Osteoblast (primary cell): ENCODE measurements at regions not wholly inside any gene's neighbourhood (a gene's known extent, or its start where the extent isn't known, plus 50 kb on each side); places are given as distances from the start of the nearest gene placed in this dataset.

Experiments used
- DNase-seq: peaks from one replicate; pipeline ENCODE4 v3.0.0; 2011; ENCODE audit warnings: low spot score, mixed read lengths; ENCODE audit not compliant: insufficient read length; ENCODE audit errors: missing footprints
- H2AFZ ChIP-seq: 2 replicates; pipeline ENCODE4 v1.6.0; 2011; ENCODE audit warnings: mild to moderate bottlenecking, low read length
- H3K27ac ChIP-seq: 2 replicates; pipeline ENCODE4 v1.5.1; 2011; ENCODE audit warnings: mild to moderate bottlenecking, low read depth, low read length, moderate library complexity
- H3K27me3 ChIP-seq: 2 replicates; pipeline ENCODE4 v1.6.0; 2012; ENCODE audit warnings: mild to moderate bottlenecking, control low read depth, inconsistent platforms, low read length, moderate library complexity; ENCODE audit not compliant: insufficient read depth
- H3K36me3 ChIP-seq: 2 replicates; pipeline ENCODE4 v1.5.1; 2011; ENCODE audit warnings: mild to moderate bottlenecking, low read length, control low read depth, moderate library complexity; ENCODE audit not compliant: insufficient read depth
- H3K4me1 ChIP-seq: 2 replicates; pipeline ENCODE4 v1.5.1; 2011; ENCODE audit warnings: mild to moderate bottlenecking, low read length, control low read depth, moderate library complexity; ENCODE audit not compliant: insufficient read depth
- H3K4me2 ChIP-seq: 2 replicates; pipeline ENCODE4 v1.6.0; 2011; ENCODE audit warnings: mild to moderate bottlenecking, low read length; ENCODE audit not compliant: insufficient read depth
- H3K4me3 ChIP-seq: fragments of 200-600 bp; sonication (generic); 3 replicates; pipeline ENCODE4 v1.5.1; 2012; ENCODE audit warnings: mild to moderate bottlenecking, low read length, inconsistent platforms; ENCODE audit not compliant: insufficient read depth
- H3K79me2 ChIP-seq: 2 replicates; pipeline ENCODE4 v1.6.0; 2012; ENCODE audit warnings: mild to moderate bottlenecking, low read length, control low read depth, inconsistent platforms; ENCODE audit not compliant: insufficient read depth
- H3K9me3 ChIP-seq: 2 replicates; pipeline ENCODE4 v1.5.1; 2011; ENCODE audit warnings: low read depth, low read length, control low read depth
- H4K20me1 ChIP-seq: 2 replicates; pipeline ENCODE4 v1.6.0; 2012; ENCODE audit warnings: mild to moderate bottlenecking, low read length, control low read depth; ENCODE audit not compliant: insufficient read depth
- CTCF ChIP-seq: IDR thresholded peaks from 2 replicates; pipeline ENCODE4 v1.5.1; 2011; ENCODE audit warnings: mild to moderate bottlenecking, low read depth, low read length, moderate library complexity; ENCODE audit errors: extremely low read depth

- Histone ChIP-seq H3K4me3 (no peak overlapping the region), H3K79me2 (no peaks in the 10 kb centered on the region), H3K27me3 (no peaks in the 10 kb centered on the region), H4K20me1 (no peaks in the 10 kb centered on the region), H3K27ac (no peak overlapping the region), H3K4me1 (peaks cover 7% of the 10 kb centered on the region), H3K4me2 (no peak overlapping the region), H3K36me3 (no peaks in the 10 kb centered on the region), H2AFZ (no peak overlapping the region), H3K9me3 (no peaks in the 10 kb centered on the region)
- TF ChIP-seq CTCF = no peak
- DNase-seq = no peak
Observed at GRCh38 chr12:25780771-25781170, 177.7 kb upstream of the RASSF8 start.

GRCh38 chr12:25781232-25781631, 177.2 kb upstream of the RASSF8 start:
- no peaks in the 10 kb centered on the region for H3K79me2 ChIP-seq
- H2AFZ ChIP-seq = no peak overlapping the region
- peaks cover 3% of the 10 kb centered on the region for H3K4me1 ChIP-seq
- no peaks in the 10 kb centered on the region for H3K36me3 ChIP-seq
- no peak overlapping the region for H3K4me3 ChIP-seq
- H4K20me1 ChIP-seq = no peaks in the 10 kb centered on the region
- H3K27ac ChIP-seq = no peak overlapping the region
- DNase-seq = no peak
- TF ChIP-seq CTCF = no peak
- H3K27me3 ChIP-seq = no peaks in the 10 kb centered on the region
- H3K4me2 ChIP-seq = no peak overlapping the region
- no peaks in the 10 kb centered on the region for H3K9me3 ChIP-seq

GRCh38 chr12:25783566-25783965, 174.9 kb upstream of the RASSF8 start:
- H3K36me3 ChIP-seq = no peaks in the 10 kb centered on the region
- H3K27ac ChIP-seq = no peak overlapping the region
- H3K4me3 ChIP-seq = no peak overlapping the region
- no peak overlapping the region for H3K4me2 ChIP-seq
- no peaks in the 10 kb centered on the region for H3K4me1 ChIP-seq
- no peak for DNase-seq
- H4K20me1 ChIP-seq = no peaks in the 10 kb centered on the region
- H3K27me3 ChIP-seq = no peaks in the 10 kb centered on the region
- H2AFZ ChIP-seq = no peak overlapping the region
- TF ChIP-seq CTCF = no peak
- no peaks in the 10 kb centered on the region for H3K9me3 ChIP-seq
- H3K79me2 ChIP-seq = no peaks in the 10 kb centered on the region

- Histone ChIP-seq H4K20me1 (no peaks in the 10 kb centered on the region), H2AFZ (no peak overlapping the region)
Observed at GRCh38 chr12:25784669-25785068, 173.8 kb upstream of the RASSF8 start.

More at GRCh38 chr12:25784669-25785068, 173.8 kb upstream of the RASSF8 start:
- DNase-seq = no peak
- Histone ChIP-seq H3K79me2 (no peaks in the 10 kb centered on the region), H3K4me2 (no peak overlapping the region), H3K4me1 (peaks cover 5% of the 10 kb centered on the region), H3K36me3 (no peaks in the 10 kb centered on the region), H3K4me3 (no peak overlapping the region), H3K9me3 (no peaks in the 10 kb centered on the region), H3K27me3 (no peaks in the 10 kb centered on the region), H3K27ac (no peak overlapping the region)
- TF ChIP-seq CTCF = no peak
